ENCODE measurements at regions not wholly inside any gene's neighbourhood (a gene's known extent, or its start where the extent isn't known, plus 50 kb on each side); places are given as distances from the start of the nearest gene placed in this dataset.

GRCh38 chr18:41659438-41660130, 295.4 kb upstream of the PIK3C3 start:
- TF ChIP-seq POLR2A (IDR thresholded peaks at IDR 0.05), result no peak
- TF ChIP-seq, protein P1, sequence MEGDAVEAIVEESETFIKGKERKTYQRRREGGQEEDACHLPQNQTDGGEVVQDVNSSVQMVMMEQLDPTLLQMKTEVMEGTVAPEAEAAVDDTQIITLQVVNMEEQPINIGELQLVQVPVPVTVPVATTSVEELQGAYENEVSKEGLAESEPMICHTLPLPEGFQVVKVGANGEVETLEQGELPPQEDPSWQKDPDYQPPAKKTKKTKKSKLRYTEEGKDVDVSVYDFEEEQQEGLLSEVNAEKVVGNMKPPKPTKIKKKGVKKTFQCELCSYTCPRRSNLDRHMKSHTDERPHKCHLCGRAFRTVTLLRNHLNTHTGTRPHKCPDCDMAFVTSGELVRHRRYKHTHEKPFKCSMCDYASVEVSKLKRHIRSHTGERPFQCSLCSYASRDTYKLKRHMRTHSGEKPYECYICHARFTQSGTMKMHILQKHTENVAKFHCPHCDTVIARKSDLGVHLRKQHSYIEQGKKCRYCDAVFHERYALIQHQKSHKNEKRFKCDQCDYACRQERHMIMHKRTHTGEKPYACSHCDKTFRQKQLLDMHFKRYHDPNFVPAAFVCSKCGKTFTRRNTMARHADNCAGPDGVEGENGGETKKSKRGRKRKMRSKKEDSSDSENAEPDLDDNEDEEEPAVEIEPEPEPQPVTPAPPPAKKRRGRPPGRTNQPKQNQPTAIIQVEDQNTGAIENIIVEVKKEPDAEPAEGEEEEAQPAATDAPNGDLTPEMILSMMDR (IDR thresholded peaks at IDR 0.05), result no peak
